Panc1 (cell line): ENCODE measurements at regions not wholly inside any gene's neighbourhood (a gene's known extent, or its start where the extent isn't known, plus 50 kb on each side); places are given as distances from the start of the nearest gene placed in this dataset.
"Not testable (repeated sequence)": the region's sequence is repeated elsewhere in the genome, so short reads cannot be mapped to it uniquely, and the experiment has no call there.

Source experiments
- POLR2AphosphoS5 ChIP-seq: IDR thresholded peaks from 2 replicates; pipeline ENCODE4 v1.6.1; 2012; ENCODE audit warnings: mild to moderate bottlenecking, low read depth, low read length, moderate library complexity
- TF ChIP-seq, protein P1 (sequence below): fragments of 450-650 bp; IDR thresholded peaks from 2 replicates; pipeline ENCODE4 v1.5.1; 2017; ENCODE audit warnings: mild to moderate bottlenecking
- TF ChIP-seq, protein P2 (sequence below), 2 experiments: IDR thresholded peaks; 2 replicates each; pipeline ENCODE4 v1.6.1; 2011 to 2012; ENCODE audit warnings: low read depth in 2 of 2, control low read depth in 1 of 2, low read length in 1 of 2, mild to moderate bottlenecking in 1 of 2, moderate library complexity in 1 of 2; ENCODE audit not compliant: insufficient read depth in 1 of 2

DNA sequence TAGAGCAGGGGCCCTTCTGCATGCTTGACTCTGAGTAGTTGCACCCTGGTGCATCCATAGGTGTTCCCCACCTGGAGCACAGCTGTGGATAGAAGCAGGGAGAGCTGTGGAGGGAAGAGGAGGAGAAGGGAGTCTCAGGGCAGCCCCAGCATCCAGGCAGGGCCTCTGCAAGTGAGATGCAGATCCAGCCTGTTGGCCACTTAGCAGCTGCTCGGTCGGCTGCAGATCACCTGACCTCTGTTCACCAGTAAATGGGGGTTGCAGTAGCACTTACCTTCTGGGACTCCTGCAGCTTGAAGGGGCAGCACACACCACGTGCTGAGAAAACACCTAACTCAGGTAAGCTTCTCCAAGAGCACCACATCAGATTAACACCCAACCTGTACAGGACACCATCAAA, 302.1 kb downstream of the CACNA1B start:
- TF ChIP-seq, protein P1, sequence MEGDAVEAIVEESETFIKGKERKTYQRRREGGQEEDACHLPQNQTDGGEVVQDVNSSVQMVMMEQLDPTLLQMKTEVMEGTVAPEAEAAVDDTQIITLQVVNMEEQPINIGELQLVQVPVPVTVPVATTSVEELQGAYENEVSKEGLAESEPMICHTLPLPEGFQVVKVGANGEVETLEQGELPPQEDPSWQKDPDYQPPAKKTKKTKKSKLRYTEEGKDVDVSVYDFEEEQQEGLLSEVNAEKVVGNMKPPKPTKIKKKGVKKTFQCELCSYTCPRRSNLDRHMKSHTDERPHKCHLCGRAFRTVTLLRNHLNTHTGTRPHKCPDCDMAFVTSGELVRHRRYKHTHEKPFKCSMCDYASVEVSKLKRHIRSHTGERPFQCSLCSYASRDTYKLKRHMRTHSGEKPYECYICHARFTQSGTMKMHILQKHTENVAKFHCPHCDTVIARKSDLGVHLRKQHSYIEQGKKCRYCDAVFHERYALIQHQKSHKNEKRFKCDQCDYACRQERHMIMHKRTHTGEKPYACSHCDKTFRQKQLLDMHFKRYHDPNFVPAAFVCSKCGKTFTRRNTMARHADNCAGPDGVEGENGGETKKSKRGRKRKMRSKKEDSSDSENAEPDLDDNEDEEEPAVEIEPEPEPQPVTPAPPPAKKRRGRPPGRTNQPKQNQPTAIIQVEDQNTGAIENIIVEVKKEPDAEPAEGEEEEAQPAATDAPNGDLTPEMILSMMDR, result not testable (repeated sequence)
- not testable (repeated sequence) for TF ChIP-seq POLR2AphosphoS5
- TF ChIP-seq, protein P2, sequence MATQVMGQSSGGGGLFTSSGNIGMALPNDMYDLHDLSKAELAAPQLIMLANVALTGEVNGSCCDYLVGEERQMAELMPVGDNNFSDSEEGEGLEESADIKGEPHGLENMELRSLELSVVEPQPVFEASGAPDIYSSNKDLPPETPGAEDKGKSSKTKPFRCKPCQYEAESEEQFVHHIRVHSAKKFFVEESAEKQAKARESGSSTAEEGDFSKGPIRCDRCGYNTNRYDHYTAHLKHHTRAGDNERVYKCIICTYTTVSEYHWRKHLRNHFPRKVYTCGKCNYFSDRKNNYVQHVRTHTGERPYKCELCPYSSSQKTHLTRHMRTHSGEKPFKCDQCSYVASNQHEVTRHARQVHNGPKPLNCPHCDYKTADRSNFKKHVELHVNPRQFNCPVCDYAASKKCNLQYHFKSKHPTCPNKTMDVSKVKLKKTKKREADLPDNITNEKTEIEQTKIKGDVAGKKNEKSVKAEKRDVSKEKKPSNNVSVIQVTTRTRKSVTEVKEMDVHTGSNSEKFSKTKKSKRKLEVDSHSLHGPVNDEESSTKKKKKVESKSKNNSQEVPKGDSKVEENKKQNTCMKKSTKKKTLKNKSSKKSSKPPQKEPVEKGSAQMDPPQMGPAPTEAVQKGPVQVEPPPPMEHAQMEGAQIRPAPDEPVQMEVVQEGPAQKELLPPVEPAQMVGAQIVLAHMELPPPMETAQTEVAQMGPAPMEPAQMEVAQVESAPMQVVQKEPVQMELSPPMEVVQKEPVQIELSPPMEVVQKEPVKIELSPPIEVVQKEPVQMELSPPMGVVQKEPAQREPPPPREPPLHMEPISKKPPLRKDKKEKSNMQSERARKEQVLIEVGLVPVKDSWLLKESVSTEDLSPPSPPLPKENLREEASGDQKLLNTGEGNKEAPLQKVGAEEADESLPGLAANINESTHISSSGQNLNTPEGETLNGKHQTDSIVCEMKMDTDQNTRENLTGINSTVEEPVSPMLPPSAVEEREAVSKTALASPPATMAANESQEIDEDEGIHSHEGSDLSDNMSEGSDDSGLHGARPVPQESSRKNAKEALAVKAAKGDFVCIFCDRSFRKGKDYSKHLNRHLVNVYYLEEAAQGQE (IDR thresholded peaks at IDR 0.05; ENCODE audit: insufficient read depth in 1 of 2, low read depth in 2 of 2, low read length in 1 of 2), result not testable (repeated sequence)
